ENCODE measurements at regions not wholly inside any gene's neighbourhood (a gene's known extent, or its start where the extent isn't known, plus 50 kb on each side); places are given as distances from the start of the nearest gene placed in this dataset.

GRCh38 chr7:24365606-24366005, 81.6 kb downstream of the NPY start:
- no peak for TF ChIP-seq ZFX (IDR thresholded peaks at IDR 0.05)
- TF ChIP-seq CTCF (conservative IDR thresholded peaks at IDR 0.05) = no peak
- no peak overlapping the region for H3K27ac ChIP-seq

- H3K27ac ChIP-seq = no peak overlapping the region
- no peak for TF ChIP-seq CTCF (conservative IDR thresholded peaks at IDR 0.05)
- no peak for TF ChIP-seq ZFX (IDR thresholded peaks at IDR 0.05)
Measured at GRCh38 chr7:24366876-24367275, 82.9 kb downstream of the NPY start.

GRCh38 chr7:24368161-24368560, 84.2 kb downstream of the NPY start:
- no peak for TF ChIP-seq CTCF (conservative IDR thresholded peaks at IDR 0.05)
- TF ChIP-seq ZFX (IDR thresholded peaks at IDR 0.05) = no peak
- H3K27ac ChIP-seq = no peak overlapping the region

- no peak for TF ChIP-seq ZFX (IDR thresholded peaks at IDR 0.05)
- no peak for TF ChIP-seq CTCF (conservative IDR thresholded peaks at IDR 0.05)
- H3K27ac ChIP-seq = no peak overlapping the region
Measured at GRCh38 chr7:24370541-24370940, 86.6 kb downstream of the NPY start.

GRCh38 chr7:24372961-24373955, 89.3 kb downstream of the NPY start:
- no peak overlapping the region for H3K27ac ChIP-seq
- TF ChIP-seq CTCF (conservative IDR thresholded peaks at IDR 0.05) (no peak), ZFX (IDR thresholded peaks at IDR 0.05) (no peak)

- TF ChIP-seq ZFX (IDR thresholded peaks at IDR 0.05) (no peak), CTCF (conservative IDR thresholded peaks at IDR 0.05) (no peak)
- no peak overlapping the region for H3K27ac ChIP-seq
Measured at GRCh38 chr7:24378871-24379616, 95.1 kb downstream of the NPY start.

All from C4-2B (cell line).